ENCODE measurements at regions not wholly inside any gene's neighbourhood (a gene's known extent, or its start where the extent isn't known, plus 50 kb on each side); places are given as distances from the start of the nearest gene placed in this dataset.

DNA sequence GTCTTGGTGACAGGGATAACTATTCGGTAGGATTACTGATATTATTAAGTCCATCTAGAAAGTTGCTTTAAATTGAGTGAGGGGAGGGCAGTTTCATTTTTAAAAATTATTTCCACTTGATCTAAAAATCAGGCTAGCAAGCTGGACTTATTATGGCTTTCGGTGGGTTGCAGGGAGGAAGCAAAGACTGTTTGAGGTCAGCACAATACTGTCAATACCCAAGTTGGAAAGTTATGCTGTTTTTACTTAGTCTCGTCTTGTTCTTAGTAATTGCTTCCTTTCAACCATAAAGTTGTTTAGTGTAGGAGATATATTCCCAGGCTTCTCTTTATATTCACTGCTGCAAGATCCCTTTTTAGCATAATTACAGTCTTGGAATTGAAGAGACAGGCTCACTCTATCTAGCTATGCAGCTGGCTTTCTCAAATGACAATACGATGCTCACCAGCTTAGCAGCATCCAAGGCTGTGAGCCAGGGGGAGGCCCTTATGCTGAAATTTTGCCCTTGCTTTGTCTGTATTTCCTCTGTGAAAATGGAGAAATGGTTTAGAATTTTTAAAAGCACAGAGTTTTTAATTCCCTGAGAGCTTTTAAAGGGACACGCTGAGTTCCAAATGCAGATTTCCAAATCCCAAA lies 68.2 kb upstream of the APC start:
- Histone ChIP-seq H3K9me3 (ENCODE audit: control insufficient read depth, low read length) (no peaks in the 10 kb centered on the region), H3K27me3 (replicated peaks; ENCODE audit: control insufficient read depth, insufficient read depth, low read length, poor library complexity, severe bottlenecking) (no peaks in the 10 kb centered on the region), H3K4me3 (ENCODE audit: insufficient read depth, low read depth, low read length, poor library complexity, severe bottlenecking) (no peak overlapping the region), H3K27ac (ENCODE audit: insufficient read depth, low read length, poor library complexity, severe bottlenecking) (no peak overlapping the region), H3K4me1 (ENCODE audit: control insufficient read depth, insufficient read depth, low read length, poor library complexity, severe bottlenecking) (no peaks in the 10 kb centered on the region), H3K36me3 (ENCODE audit: control insufficient read depth, insufficient read depth, low read length) (no peaks in the 10 kb centered on the region)
- DNase-seq = no peak

DNA sequence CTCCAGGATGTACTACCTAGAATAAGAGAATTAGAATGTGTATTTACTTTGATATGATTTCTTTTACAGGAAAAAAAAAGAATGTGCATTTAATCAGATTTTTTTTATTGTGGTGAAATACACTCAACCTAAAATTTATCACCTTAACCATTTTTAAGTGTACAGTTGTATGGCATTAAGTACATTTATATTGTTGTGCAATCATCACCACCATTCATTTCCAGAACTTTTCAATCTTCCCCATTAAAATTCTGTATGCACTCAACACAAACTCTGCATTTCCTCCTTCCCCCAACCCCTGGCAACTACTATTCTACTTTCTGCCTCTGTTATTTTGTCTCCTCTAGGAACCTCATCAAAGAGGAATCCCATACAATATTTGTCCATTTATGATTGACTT lies 66.0 kb upstream of the APC start:
- no peaks in the 10 kb centered on the region for H3K36me3 ChIP-seq (ENCODE audit: control insufficient read depth, insufficient read depth, low read length)
- no peaks in the 10 kb centered on the region for H3K9me3 ChIP-seq (ENCODE audit: control insufficient read depth, low read length)
- no peak overlapping the region for H3K4me3 ChIP-seq (ENCODE audit: insufficient read depth, low read depth, low read length, poor library complexity, severe bottlenecking)
- H3K4me1 ChIP-seq (ENCODE audit: control insufficient read depth, insufficient read depth, low read length, poor library complexity, severe bottlenecking) = no peaks in the 10 kb centered on the region
- no peaks in the 10 kb centered on the region for H3K27me3 ChIP-seq (replicated peaks; ENCODE audit: control insufficient read depth, insufficient read depth, low read length, poor library complexity, severe bottlenecking)
- DNase-seq = no peak
- H3K27ac ChIP-seq (ENCODE audit: insufficient read depth, low read length, poor library complexity, severe bottlenecking) = no peak overlapping the region

DNA sequence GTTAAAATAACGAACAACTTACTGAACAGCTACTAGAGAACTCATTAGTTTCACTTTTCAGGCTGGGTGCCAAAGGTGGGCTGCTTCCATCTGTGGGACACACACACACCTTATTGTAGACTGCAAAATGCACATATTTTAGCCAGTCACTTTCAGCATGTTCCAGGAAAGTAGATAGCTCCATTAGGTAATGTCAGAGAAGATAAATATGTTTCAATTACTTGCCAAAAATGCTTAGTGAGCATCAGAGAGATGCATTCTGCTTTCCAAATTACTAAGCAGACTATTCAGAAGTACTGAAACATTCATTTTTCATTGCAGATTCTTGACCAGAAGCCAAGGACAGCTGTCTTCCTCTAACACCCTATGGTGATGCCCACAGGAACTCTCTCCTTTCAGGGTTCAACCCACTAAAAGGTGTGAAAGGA lies 56.2 kb upstream of the APC start:
- Histone ChIP-seq H3K4me3 (ENCODE audit: insufficient read depth, low read depth, low read length, poor library complexity, severe bottlenecking) (no peak overlapping the region), H3K27me3 (replicated peaks; ENCODE audit: control insufficient read depth, insufficient read depth, low read length, poor library complexity, severe bottlenecking) (no peaks in the 10 kb centered on the region), H3K4me1 (ENCODE audit: control insufficient read depth, insufficient read depth, low read length, poor library complexity, severe bottlenecking) (no peaks in the 10 kb centered on the region), H3K9me3 (ENCODE audit: control insufficient read depth, low read length) (no peaks in the 10 kb centered on the region), H3K36me3 (ENCODE audit: control insufficient read depth, insufficient read depth, low read length) (no peaks in the 10 kb centered on the region), H3K27ac (ENCODE audit: insufficient read depth, low read length, poor library complexity, severe bottlenecking) (no peak overlapping the region)
- DNase-seq = no peak

DNA sequence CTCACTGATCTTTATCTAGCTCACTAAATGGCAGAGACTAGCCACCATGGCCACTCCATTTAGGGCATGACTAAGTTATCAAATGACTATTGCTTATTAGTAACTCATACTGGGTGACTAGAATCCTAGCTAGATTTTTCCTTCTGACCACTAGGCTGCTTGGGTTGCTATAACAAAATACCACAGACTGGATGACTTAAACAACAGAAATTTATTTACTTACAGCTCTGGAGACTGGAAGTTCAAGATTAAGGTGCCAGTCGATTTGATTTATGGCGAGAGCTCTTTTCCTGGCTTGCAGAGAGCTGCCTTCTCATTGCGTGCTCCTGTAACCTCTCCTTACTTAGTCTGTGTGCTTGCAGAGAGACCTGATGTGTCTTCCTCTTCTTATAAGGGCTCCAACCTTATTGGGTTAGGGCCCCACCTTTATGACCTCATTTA lies 55.0 kb upstream of the APC start:
- H3K4me3 ChIP-seq (ENCODE audit: insufficient read depth, low read depth, low read length, poor library complexity, severe bottlenecking) = no peak overlapping the region
- H3K27me3 ChIP-seq (replicated peaks; ENCODE audit: control insufficient read depth, insufficient read depth, low read length, poor library complexity, severe bottlenecking) = no peaks in the 10 kb centered on the region
- H3K36me3 ChIP-seq (ENCODE audit: control insufficient read depth, insufficient read depth, low read length) = no peaks in the 10 kb centered on the region
- H3K4me1 ChIP-seq (ENCODE audit: control insufficient read depth, insufficient read depth, low read length, poor library complexity, severe bottlenecking) = no peaks in the 10 kb centered on the region
- H3K9me3 ChIP-seq (ENCODE audit: control insufficient read depth, low read length) = no peaks in the 10 kb centered on the region
- no peak overlapping the region for H3K27ac ChIP-seq (ENCODE audit: insufficient read depth, low read length, poor library complexity, severe bottlenecking)
- DNase-seq = no peak

DNA sequence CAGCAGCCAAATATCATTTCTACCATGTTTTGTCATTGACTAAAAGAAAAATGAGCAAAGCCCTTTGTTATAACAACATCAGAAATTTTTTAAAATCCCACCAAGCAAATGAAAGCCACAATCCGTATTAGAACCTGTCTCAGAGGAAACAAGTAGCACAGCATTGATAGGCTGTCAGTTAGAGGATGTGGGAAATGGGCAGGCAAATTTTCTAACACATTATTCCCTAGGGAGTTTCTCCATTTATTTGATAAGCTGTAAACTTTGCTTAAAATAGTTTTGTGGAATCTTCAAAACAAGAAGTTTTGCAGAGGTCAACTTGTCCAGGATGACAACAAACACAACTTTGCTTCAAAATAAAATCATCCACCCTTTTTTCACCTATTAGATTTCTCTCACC lies 53.6 kb upstream of the APC start:
- Histone ChIP-seq H3K4me1 (ENCODE audit: control insufficient read depth, insufficient read depth, low read length, poor library complexity, severe bottlenecking) (no peaks in the 10 kb centered on the region), H3K36me3 (ENCODE audit: control insufficient read depth, insufficient read depth, low read length) (no peaks in the 10 kb centered on the region)
- DNase-seq = no peak

DNA sequence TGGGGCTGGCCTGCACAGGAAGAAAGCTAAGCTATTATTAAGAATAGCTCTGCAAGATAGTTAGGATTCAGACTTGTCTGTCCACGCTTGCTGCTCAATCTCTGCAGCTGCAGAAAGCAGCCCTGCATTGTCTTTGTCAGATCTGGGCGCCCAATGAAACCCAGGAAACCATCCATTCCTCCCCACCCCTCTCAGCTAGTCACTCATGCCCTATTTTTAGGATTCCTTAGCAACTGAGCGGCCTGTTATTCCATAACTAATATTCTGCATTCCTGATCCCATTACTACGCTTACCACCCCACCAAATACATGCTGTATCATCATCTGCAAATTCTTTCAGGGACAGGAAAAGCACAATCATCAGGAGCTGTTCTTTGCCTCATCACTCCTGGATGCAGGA lies 52.9 kb upstream of the APC start:
- no peak overlapping the region for H3K27ac ChIP-seq (ENCODE audit: insufficient read depth, low read length, poor library complexity, severe bottlenecking)
- H3K36me3 ChIP-seq (ENCODE audit: control insufficient read depth, insufficient read depth, low read length) = no peaks in the 10 kb centered on the region
- no peak overlapping the region for H3K4me3 ChIP-seq (ENCODE audit: insufficient read depth, low read depth, low read length, poor library complexity, severe bottlenecking)
- no peak for DNase-seq
- H3K4me1 ChIP-seq (ENCODE audit: control insufficient read depth, insufficient read depth, low read length, poor library complexity, severe bottlenecking) = no peaks in the 10 kb centered on the region
- no peaks in the 10 kb centered on the region for H3K27me3 ChIP-seq (replicated peaks; ENCODE audit: control insufficient read depth, insufficient read depth, low read length, poor library complexity, severe bottlenecking)
- H3K9me3 ChIP-seq (ENCODE audit: control insufficient read depth, low read length) = no peaks in the 10 kb centered on the region

More for the DNA sequence above, 53.6 kb upstream of the APC start:
- Histone ChIP-seq H3K4me3 (ENCODE audit: insufficient read depth, low read depth, low read length, poor library complexity, severe bottlenecking) (no peak overlapping the region), H3K9me3 (ENCODE audit: control insufficient read depth, low read length) (no peaks in the 10 kb centered on the region), H3K27me3 (replicated peaks; ENCODE audit: control insufficient read depth, insufficient read depth, low read length, poor library complexity, severe bottlenecking) (no peaks in the 10 kb centered on the region), H3K27ac (ENCODE audit: insufficient read depth, low read length, poor library complexity, severe bottlenecking) (no peak overlapping the region)

DNA sequence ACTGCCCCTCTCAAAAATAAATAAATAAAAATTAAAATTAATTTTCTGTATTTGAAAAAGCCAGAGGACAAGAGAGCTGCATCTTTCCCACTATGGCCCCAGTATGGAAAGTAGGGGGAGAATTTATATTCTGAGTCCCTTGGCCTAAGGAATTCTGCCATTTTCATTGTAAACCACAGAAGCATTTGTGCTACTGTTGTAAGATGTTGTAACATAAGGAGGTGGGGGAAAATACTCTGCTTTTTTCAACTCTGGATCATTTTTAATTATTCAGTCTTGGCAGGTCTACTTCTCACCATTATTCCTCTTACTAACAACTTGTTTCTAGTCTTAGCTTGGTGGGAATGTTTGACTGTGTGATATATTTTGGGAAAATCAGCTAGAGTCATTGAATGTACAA lies 52.3 kb upstream of the APC start:
- Histone ChIP-seq H3K9me3 (ENCODE audit: control insufficient read depth, low read length) (no peaks in the 10 kb centered on the region), H3K27ac (ENCODE audit: insufficient read depth, low read length, poor library complexity, severe bottlenecking) (no peak overlapping the region), H3K4me3 (ENCODE audit: insufficient read depth, low read depth, low read length, poor library complexity, severe bottlenecking) (no peak overlapping the region), H3K27me3 (replicated peaks; ENCODE audit: control insufficient read depth, insufficient read depth, low read length, poor library complexity, severe bottlenecking) (no peaks in the 10 kb centered on the region), H3K4me1 (ENCODE audit: control insufficient read depth, insufficient read depth, low read length, poor library complexity, severe bottlenecking) (no peaks in the 10 kb centered on the region), H3K36me3 (ENCODE audit: control insufficient read depth, insufficient read depth, low read length) (no peaks in the 10 kb centered on the region)
- no peak for DNase-seq

DNA sequence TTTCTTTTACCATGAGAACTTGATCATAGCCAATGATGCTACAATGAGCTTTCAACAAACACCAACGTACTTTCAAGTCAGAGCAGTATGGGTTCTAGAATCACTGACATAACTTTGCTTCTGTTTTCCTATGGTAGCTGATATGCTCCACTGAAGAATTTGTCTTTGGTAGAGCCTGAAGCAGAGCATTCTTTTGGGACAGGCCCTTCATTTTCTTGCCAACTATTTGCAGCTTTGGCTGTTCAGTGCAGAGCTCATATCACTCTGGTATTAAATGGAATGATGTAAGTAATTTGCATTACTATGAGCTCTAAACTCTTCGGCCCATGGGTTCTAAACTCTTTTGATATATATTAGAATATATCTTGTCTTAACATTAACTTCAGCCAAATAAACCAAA lies 51.8 kb upstream of the APC start:
- Histone ChIP-seq H3K27me3 (replicated peaks; ENCODE audit: control insufficient read depth, insufficient read depth, low read length, poor library complexity, severe bottlenecking) (no peaks in the 10 kb centered on the region), H3K27ac (ENCODE audit: insufficient read depth, low read length, poor library complexity, severe bottlenecking) (no peak overlapping the region), H3K9me3 (ENCODE audit: control insufficient read depth, low read length) (no peaks in the 10 kb centered on the region), H3K36me3 (ENCODE audit: control insufficient read depth, insufficient read depth, low read length) (no peaks in the 10 kb centered on the region), H3K4me3 (ENCODE audit: insufficient read depth, low read depth, low read length, poor library complexity, severe bottlenecking) (no peak overlapping the region), H3K4me1 (ENCODE audit: control insufficient read depth, insufficient read depth, low read length, poor library complexity, severe bottlenecking) (no peaks in the 10 kb centered on the region)
- DNase-seq = no peak

DNA sequence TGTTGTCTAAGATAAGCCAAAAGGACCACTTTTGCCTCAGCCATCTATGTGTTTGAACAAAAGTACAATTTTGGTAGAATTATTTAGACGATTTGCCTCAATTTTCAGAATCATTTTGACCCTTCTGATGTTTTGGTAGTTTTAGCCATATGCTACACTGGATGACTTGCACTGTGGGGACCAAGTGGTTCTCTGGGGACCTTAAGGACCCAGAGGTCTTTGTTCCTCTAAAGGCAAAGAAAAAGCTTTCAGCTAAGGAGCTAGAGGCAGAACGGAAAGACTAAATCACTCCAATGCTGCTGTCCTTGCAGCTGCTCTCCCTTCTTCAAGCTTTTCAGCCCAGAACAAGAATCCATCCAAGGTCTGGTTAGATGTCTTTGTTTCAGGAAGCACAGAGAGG lies 51.0 kb upstream of the APC start:
- Histone ChIP-seq H3K27me3 (replicated peaks; ENCODE audit: control insufficient read depth, insufficient read depth, low read length, poor library complexity, severe bottlenecking) (no peaks in the 10 kb centered on the region), H3K4me1 (ENCODE audit: control insufficient read depth, insufficient read depth, low read length, poor library complexity, severe bottlenecking) (no peaks in the 10 kb centered on the region), H3K36me3 (ENCODE audit: control insufficient read depth, insufficient read depth, low read length) (no peaks in the 10 kb centered on the region), H3K4me3 (ENCODE audit: insufficient read depth, low read depth, low read length, poor library complexity, severe bottlenecking) (no peak overlapping the region), H3K9me3 (ENCODE audit: control insufficient read depth, low read length) (no peaks in the 10 kb centered on the region), H3K27ac (ENCODE audit: insufficient read depth, low read length, poor library complexity, severe bottlenecking) (no peak overlapping the region)
- DNase-seq = no peak

DNA sequence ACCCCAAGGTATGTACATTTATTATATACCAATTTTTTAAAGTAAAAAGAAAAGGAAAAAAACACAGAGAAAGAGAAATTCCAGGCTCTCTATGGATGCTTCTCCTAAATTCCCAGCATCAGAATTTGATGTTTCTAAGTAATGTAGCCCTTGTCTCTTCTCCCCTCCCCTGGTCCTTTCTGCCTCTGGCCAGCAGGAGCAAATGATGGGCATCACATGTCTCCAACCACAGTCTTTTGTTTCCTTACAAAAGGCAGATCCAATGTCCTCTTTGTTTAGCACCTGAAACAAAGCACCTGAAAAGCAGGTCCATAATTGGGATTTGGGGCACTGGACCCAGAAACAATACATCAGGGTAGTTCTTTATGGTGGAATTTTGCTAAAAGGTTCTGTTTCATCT lies 50.4 kb upstream of the APC start:
- Histone ChIP-seq H3K36me3 (ENCODE audit: control insufficient read depth, insufficient read depth, low read length) (no peaks in the 10 kb centered on the region), H3K27me3 (replicated peaks; ENCODE audit: control insufficient read depth, insufficient read depth, low read length, poor library complexity, severe bottlenecking) (no peaks in the 10 kb centered on the region), H3K9me3 (ENCODE audit: control insufficient read depth, low read length) (no peaks in the 10 kb centered on the region), H3K4me3 (ENCODE audit: insufficient read depth, low read depth, low read length, poor library complexity, severe bottlenecking) (no peak overlapping the region), H3K27ac (ENCODE audit: insufficient read depth, low read length, poor library complexity, severe bottlenecking) (no peak overlapping the region), H3K4me1 (ENCODE audit: control insufficient read depth, insufficient read depth, low read length, poor library complexity, severe bottlenecking) (no peaks in the 10 kb centered on the region)
- no peak for DNase-seq
